ENCODE measurements at regions not wholly inside any gene's neighbourhood (a gene's known extent, or its start where the extent isn't known, plus 50 kb on each side); places are given as distances from the start of the nearest gene placed in this dataset.

DNA sequence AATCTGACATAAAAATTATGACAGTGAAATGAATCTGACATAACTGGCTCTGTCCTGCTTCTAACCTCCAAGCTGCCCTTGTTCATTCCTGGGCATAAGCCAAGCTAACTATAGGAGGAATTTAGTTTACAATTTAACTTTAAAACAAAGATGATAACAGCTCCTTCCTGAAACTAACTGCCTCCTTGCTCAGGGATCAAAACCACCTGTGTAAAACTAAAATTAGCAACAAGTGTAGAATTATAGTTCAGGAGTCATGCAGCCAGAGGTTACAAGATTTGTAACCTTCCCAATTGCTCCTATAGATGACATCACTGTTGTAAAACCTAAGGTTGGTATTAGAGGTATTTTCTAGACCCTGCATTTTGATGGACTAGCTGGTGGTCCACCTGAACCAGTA is 256.4 kb upstream of the POM121L12 start:
- no peak for TF ChIP-seq POLR2A (IDR thresholded peaks at IDR 0.05)
- TF ChIP-seq, protein P1, sequence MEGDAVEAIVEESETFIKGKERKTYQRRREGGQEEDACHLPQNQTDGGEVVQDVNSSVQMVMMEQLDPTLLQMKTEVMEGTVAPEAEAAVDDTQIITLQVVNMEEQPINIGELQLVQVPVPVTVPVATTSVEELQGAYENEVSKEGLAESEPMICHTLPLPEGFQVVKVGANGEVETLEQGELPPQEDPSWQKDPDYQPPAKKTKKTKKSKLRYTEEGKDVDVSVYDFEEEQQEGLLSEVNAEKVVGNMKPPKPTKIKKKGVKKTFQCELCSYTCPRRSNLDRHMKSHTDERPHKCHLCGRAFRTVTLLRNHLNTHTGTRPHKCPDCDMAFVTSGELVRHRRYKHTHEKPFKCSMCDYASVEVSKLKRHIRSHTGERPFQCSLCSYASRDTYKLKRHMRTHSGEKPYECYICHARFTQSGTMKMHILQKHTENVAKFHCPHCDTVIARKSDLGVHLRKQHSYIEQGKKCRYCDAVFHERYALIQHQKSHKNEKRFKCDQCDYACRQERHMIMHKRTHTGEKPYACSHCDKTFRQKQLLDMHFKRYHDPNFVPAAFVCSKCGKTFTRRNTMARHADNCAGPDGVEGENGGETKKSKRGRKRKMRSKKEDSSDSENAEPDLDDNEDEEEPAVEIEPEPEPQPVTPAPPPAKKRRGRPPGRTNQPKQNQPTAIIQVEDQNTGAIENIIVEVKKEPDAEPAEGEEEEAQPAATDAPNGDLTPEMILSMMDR (IDR thresholded peaks at IDR 0.05) = no peak

All from lower leg skin (tissue), 3 donors.